ENCODE measurements at regions not wholly inside any gene's neighbourhood (a gene's known extent, or its start where the extent isn't known, plus 50 kb on each side); places are given as distances from the start of the nearest gene placed in this dataset.

- TF ChIP-seq, protein P1, sequence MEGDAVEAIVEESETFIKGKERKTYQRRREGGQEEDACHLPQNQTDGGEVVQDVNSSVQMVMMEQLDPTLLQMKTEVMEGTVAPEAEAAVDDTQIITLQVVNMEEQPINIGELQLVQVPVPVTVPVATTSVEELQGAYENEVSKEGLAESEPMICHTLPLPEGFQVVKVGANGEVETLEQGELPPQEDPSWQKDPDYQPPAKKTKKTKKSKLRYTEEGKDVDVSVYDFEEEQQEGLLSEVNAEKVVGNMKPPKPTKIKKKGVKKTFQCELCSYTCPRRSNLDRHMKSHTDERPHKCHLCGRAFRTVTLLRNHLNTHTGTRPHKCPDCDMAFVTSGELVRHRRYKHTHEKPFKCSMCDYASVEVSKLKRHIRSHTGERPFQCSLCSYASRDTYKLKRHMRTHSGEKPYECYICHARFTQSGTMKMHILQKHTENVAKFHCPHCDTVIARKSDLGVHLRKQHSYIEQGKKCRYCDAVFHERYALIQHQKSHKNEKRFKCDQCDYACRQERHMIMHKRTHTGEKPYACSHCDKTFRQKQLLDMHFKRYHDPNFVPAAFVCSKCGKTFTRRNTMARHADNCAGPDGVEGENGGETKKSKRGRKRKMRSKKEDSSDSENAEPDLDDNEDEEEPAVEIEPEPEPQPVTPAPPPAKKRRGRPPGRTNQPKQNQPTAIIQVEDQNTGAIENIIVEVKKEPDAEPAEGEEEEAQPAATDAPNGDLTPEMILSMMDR (IDR thresholded peaks at IDR 0.05; ENCODE audit: low read depth, low read length, missing input control): no peak
- TF ChIP-seq TAF1 (conservative IDR thresholded peaks at IDR 0.05): no peak
- TF ChIP-seq ATF3 (IDR thresholded peaks at IDR 0.05): no peak
- no peak for TF ChIP-seq RXRA (IDR thresholded peaks at IDR 0.05)
- TF ChIP-seq, protein P2, sequence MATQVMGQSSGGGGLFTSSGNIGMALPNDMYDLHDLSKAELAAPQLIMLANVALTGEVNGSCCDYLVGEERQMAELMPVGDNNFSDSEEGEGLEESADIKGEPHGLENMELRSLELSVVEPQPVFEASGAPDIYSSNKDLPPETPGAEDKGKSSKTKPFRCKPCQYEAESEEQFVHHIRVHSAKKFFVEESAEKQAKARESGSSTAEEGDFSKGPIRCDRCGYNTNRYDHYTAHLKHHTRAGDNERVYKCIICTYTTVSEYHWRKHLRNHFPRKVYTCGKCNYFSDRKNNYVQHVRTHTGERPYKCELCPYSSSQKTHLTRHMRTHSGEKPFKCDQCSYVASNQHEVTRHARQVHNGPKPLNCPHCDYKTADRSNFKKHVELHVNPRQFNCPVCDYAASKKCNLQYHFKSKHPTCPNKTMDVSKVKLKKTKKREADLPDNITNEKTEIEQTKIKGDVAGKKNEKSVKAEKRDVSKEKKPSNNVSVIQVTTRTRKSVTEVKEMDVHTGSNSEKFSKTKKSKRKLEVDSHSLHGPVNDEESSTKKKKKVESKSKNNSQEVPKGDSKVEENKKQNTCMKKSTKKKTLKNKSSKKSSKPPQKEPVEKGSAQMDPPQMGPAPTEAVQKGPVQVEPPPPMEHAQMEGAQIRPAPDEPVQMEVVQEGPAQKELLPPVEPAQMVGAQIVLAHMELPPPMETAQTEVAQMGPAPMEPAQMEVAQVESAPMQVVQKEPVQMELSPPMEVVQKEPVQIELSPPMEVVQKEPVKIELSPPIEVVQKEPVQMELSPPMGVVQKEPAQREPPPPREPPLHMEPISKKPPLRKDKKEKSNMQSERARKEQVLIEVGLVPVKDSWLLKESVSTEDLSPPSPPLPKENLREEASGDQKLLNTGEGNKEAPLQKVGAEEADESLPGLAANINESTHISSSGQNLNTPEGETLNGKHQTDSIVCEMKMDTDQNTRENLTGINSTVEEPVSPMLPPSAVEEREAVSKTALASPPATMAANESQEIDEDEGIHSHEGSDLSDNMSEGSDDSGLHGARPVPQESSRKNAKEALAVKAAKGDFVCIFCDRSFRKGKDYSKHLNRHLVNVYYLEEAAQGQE (IDR thresholded peaks at IDR 0.05): no peak
- no peak for TF ChIP-seq YY1 (IDR thresholded peaks at IDR 0.05)
- no peak for TF ChIP-seq JUND (IDR thresholded peaks at IDR 0.05)
Observed at GRCh38 chr12:90080616-90081015, 372.0 kb upstream of the ATP2B1 start.
